Right lobe of liver (tissue), 4 donors: ENCODE measurements at regions not wholly inside any gene's neighbourhood (a gene's known extent, or its start where the extent isn't known, plus 50 kb on each side); places are given as distances from the start of the nearest gene placed in this dataset.
"Not testable (repeated sequence)": the region's sequence is repeated elsewhere in the genome, so short reads cannot be mapped to it uniquely, and the experiment has no call there.

Experiments used
- CTCF ChIP-seq, 4 donors: fragments of 200-600 bp in 3 of 4; fragments of 450-650 bp in 1 of 4; IDR thresholded peaks; one replicate each; pipeline versions ENCODE4 v1.5.1 to v1.8.0; 2016 to 2022; ENCODE audit warnings: antibody characterized with exemption in 4 of 4, mild to moderate bottlenecking in 2 of 4
- POLR2A ChIP-seq: fragments of 450-650 bp; IDR thresholded peaks from one replicate; pipeline ENCODE4 v1.6.1; 2017; ENCODE audit warnings: antibody characterized with exemption, mild to moderate bottlenecking
- donor health status: DM: no; HTN: no; CAD: no.
- donor health status: DM: no; HTN: no; CAD: no.
- donor health status: DM: no; HTN: yes; CAD: no.

DNA sequence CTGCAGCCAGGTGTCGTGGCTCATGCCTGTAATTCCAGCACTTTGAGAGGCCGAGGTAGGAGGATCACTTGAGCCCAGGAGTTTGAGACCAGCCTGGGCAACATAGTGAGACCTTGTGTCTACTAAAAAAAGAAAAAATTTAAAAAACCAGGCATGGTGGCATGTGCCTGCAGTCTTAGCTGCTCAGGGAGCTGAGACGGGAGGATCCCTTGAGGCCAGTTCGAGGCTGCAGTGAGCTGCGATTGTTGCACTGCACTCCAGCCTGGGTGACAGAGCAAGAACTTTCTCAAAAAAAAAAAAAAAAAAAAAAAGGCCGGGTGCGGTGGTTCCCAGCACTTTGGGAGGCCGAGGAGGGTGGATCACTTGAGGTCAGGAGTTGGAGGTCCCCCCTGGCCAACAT lies 85.5 kb upstream of the CLDN5 start:
- not testable (repeated sequence) for TF ChIP-seq POLR2A; CTCF (IDR thresholded peaks at IDR 0.05)
